GM21423 (cell line): ENCODE measurements at regions not wholly inside any gene's neighbourhood (a gene's known extent, or its start where the extent isn't known, plus 50 kb on each side); places are given as distances from the start of the nearest gene placed in this dataset.
A peak's percentile ranks its signal among the peaks of the same experiment; 100 is the strongest.

Source experiments
- ATAC-seq: cut with Tn5 transposase; IDR thresholded peaks from one replicate; pipeline ENCODE4 v1.9.1; 2021; ENCODE audit warnings: mild to moderate bottlenecking, moderate library complexity; ENCODE audit not compliant: unreplicated experiment

GRCh38 chr2:180385601-180386201 lies 378.6 kb upstream of the CWC22 start:
- ATAC-seq = no peak

GRCh38 chr2:180376066-180376465 lies 369.0 kb upstream of the CWC22 start:
- no peak for ATAC-seq

GRCh38 chr2:180374502-180375281 lies 367.6 kb upstream of the CWC22 start:
- ATAC-seq = no peak

GRCh38 chr2:180370511-180371205 lies 363.6 kb upstream of the CWC22 start:
- ATAC-seq = no peak

GRCh38 chr2:180368881-180369280 lies 361.8 kb upstream of the CWC22 start:
- ATAC-seq = no peak

GRCh38 chr2:180367815-180368214 lies 360.7 kb upstream of the CWC22 start:
- no peak for ATAC-seq

GRCh38 chr2:180366481-180366880 lies 359.4 kb upstream of the CWC22 start:
- ATAC-seq = no peak

GRCh38 chr2:180364719-180365118 lies 357.6 kb upstream of the CWC22 start:
- ATAC-seq = no peak

GRCh38 chr2:180360283-180360618 lies 353.2 kb upstream of the CWC22 start:
- peak; percentile 44 for ATAC-seq

- ATAC-seq = peak; percentile 96
Observed at GRCh38 chr2:180359522-180360282, 352.6 kb upstream of the CWC22 start.

- no peak for ATAC-seq
Observed at GRCh38 chr2:180358458-180358857, 351.4 kb upstream of the CWC22 start.

GRCh38 chr2:180356676-180357075 lies 349.6 kb upstream of the CWC22 start:
- ATAC-seq = no peak

- no peak for ATAC-seq
Observed at GRCh38 chr2:180352620-180353019, 345.5 kb upstream of the CWC22 start.

GRCh38 chr2:180349809-180350208 lies 342.7 kb upstream of the CWC22 start:
- no peak for ATAC-seq

- ATAC-seq = no peak
Observed at GRCh38 chr2:180343528-180344345, 336.6 kb upstream of the CWC22 start.

- ATAC-seq = no peak
Observed at GRCh38 chr2:180337136-180337535, 330.0 kb upstream of the CWC22 start.

GRCh38 chr2:180336550-180336949 lies 329.5 kb upstream of the CWC22 start:
- no peak for ATAC-seq

GRCh38 chr2:180334514-180334913 lies 327.4 kb upstream of the CWC22 start:
- peak; percentile 100 for ATAC-seq

- no peak for ATAC-seq
Observed at GRCh38 chr2:180328795-180329422, 321.8 kb upstream of the CWC22 start.

- no peak for ATAC-seq
Observed at GRCh38 chr2:180327185-180327584, 320.1 kb upstream of the CWC22 start.
